ENCODE measurements at regions not wholly inside any gene's neighbourhood (a gene's known extent, or its start where the extent isn't known, plus 50 kb on each side); places are given as distances from the start of the nearest gene placed in this dataset.
"Not testable (repeated sequence)": the region's sequence is repeated elsewhere in the genome, so short reads cannot be mapped to it uniquely, and the experiment has no call there.

GRCh38 chr2:163949693-163950092 is 213.9 kb upstream of the FIGN start:
- no peak for DNase-seq (ENCODE audit: low read depth)

- DNase-seq (ENCODE audit: low read depth): no peak
Measured at GRCh38 chr2:163944347-163944737, 208.5 kb upstream of the FIGN start.

GRCh38 chr2:163943403-163944346 is 207.9 kb upstream of the FIGN start:
- DNase-seq (ENCODE audit: low read depth): no peak

GRCh38 chr2:163934131-163934530 is 198.3 kb upstream of the FIGN start:
- no peak for DNase-seq (ENCODE audit: low read depth)

GRCh38 chr2:163919717-163920116 is 183.9 kb upstream of the FIGN start:
- no peak for DNase-seq (ENCODE audit: low read depth)

GRCh38 chr2:163914486-163914885 is 178.7 kb upstream of the FIGN start:
- not testable (repeated sequence) for DNase-seq (ENCODE audit: low read depth)

GRCh38 chr2:163913532-163913944 is 177.7 kb upstream of the FIGN start:
- not testable (repeated sequence) for DNase-seq (ENCODE audit: low read depth)

- DNase-seq (ENCODE audit: low read depth): no peak
Measured at GRCh38 chr2:163909411-163910080, 173.7 kb upstream of the FIGN start.

- DNase-seq (ENCODE audit: low read depth): no peak
Measured at GRCh38 chr2:163906410-163906809, 170.6 kb upstream of the FIGN start.

- DNase-seq (ENCODE audit: low read depth): no peak
Measured at GRCh38 chr2:163897799-163898198, 162.0 kb upstream of the FIGN start.

GRCh38 chr2:163893444-163893843 is 157.6 kb upstream of the FIGN start:
- DNase-seq (ENCODE audit: low read depth): not testable (repeated sequence)

- no peak for DNase-seq (ENCODE audit: low read depth)
Measured at GRCh38 chr2:163888591-163888990, 152.8 kb upstream of the FIGN start.

- DNase-seq (ENCODE audit: low read depth): no peak
Measured at GRCh38 chr2:163887182-163887581, 151.4 kb upstream of the FIGN start.

GRCh38 chr2:163884416-163884815 is 148.6 kb upstream of the FIGN start:
- no peak for DNase-seq (ENCODE audit: low read depth)

- DNase-seq (ENCODE audit: low read depth): peak; percentile 2
Measured at GRCh38 chr2:163878718-163879117, 142.9 kb upstream of the FIGN start.

- no peak for DNase-seq (ENCODE audit: low read depth)
Measured at GRCh38 chr2:163877316-163877715, 141.5 kb upstream of the FIGN start.

- DNase-seq (ENCODE audit: low read depth): no peak
Measured at GRCh38 chr2:163863073-163863472, 127.3 kb upstream of the FIGN start.

GRCh38 chr2:163859951-163860350 is 124.1 kb upstream of the FIGN start:
- no peak for DNase-seq (ENCODE audit: low read depth)

- DNase-seq (ENCODE audit: low read depth): no peak
Measured at GRCh38 chr2:163856941-163857340, 121.1 kb upstream of the FIGN start.

- DNase-seq (ENCODE audit: low read depth): no peak
Measured at GRCh38 chr2:163852616-163853015, 116.8 kb upstream of the FIGN start.

- DNase-seq (ENCODE audit: low read depth): no peak
Measured at GRCh38 chr2:163849756-163850435, 114.1 kb upstream of the FIGN start.

- DNase-seq (ENCODE audit: low read depth): no peak
Measured at GRCh38 chr2:163838890-163839289, 103.1 kb upstream of the FIGN start.

GRCh38 chr2:163836167-163836566 is 100.4 kb upstream of the FIGN start:
- no peak for DNase-seq (ENCODE audit: low read depth)
